GM23338 (cell line): ENCODE measurements at regions not wholly inside any gene's neighbourhood (a gene's known extent, or its start where the extent isn't known, plus 50 kb on each side); places are given as distances from the start of the nearest gene placed in this dataset.

Source experiments
- ATAC-seq: fragments of 200-7000 bp; cut with Tn5 transposase; 3 replicates; pipeline ENCODE4 v1.9.1; 2020
- DNase-seq: peaks from one replicate; pipeline ENCODE4 v3.0.0-alpha.2; 2015; ENCODE audit warnings: low spot score
- H2AFZ ChIP-seq: fragments of 200-600 bp; sonication (generic); 2 replicates; pipeline ENCODE4 v1.8.0; 2016; ENCODE audit warnings: antibody characterized with exemption, mild to moderate bottlenecking, moderate library complexity
- H3F3A ChIP-seq: fragments of 200-600 bp; sonication (generic); replicated peaks from 2 replicates; pipeline ENCODE4 v1.8.0; 2017; ENCODE audit warnings: antibody characterized with exemption, mixed run types, low read depth
- H3K27ac ChIP-seq: fragments of 200-600 bp; sonication (generic); 2 replicates; pipeline ENCODE4 v1.6.1; 2016; ENCODE audit warnings: low read depth
- H3K27me3 ChIP-seq: fragments of 200-600 bp; sonication (generic); 2 replicates; pipeline ENCODE4 v1.8.0; 2016; ENCODE audit warnings: mild to moderate bottlenecking, mixed run types, moderate library complexity; ENCODE audit not compliant: insufficient read depth
- H3K36me3 ChIP-seq: fragments of 200-600 bp; sonication (generic); 2 replicates; pipeline ENCODE4 v1.8.0; 2016; ENCODE audit warnings: mild to moderate bottlenecking; ENCODE audit not compliant: insufficient read depth
- H3K4me1 ChIP-seq: fragments of 200-600 bp; sonication (generic); 2 replicates; pipeline ENCODE4 v1.8.0; 2016; ENCODE audit warnings: mild to moderate bottlenecking, moderate library complexity; ENCODE audit not compliant: insufficient read depth
- H3K4me2 ChIP-seq: fragments of 200-600 bp; sonication (generic); 2 replicates; pipeline ENCODE4 v1.7.1; 2017; ENCODE audit warnings: mixed run types
- H3K4me3 ChIP-seq: fragments of 200-600 bp; sonication (generic); 2 replicates; pipeline ENCODE4 v1.6.1; 2016; ENCODE audit warnings: mixed run types
- H3K79me2 ChIP-seq: fragments of 200-600 bp; sonication (generic); replicated peaks from 2 replicates; pipeline ENCODE4 v1.8.0; 2017; ENCODE audit warnings: mild to moderate bottlenecking; ENCODE audit not compliant: insufficient read depth
- H3K9me2 ChIP-seq: fragments of 200-600 bp; sonication (generic); 2 replicates; pipeline ENCODE4 v1.8.0; 2017; ENCODE audit not compliant: insufficient read depth
- H4K20me1 ChIP-seq: fragments of 200-600 bp; sonication (generic); replicated peaks from 2 replicates; pipeline ENCODE4 v1.8.0; 2017; ENCODE audit warnings: mild to moderate bottlenecking; ENCODE audit not compliant: insufficient read depth
- H3K27ac Mint-ChIP-seq: 2 replicates; pipeline ENCODE4 v1.8.0; 2020; ENCODE audit warnings: inconsistent platforms, mild to moderate bottlenecking, moderate library complexity, mixed read lengths
- H3K27me3 Mint-ChIP-seq: 3 replicates; pipeline ENCODE4 v1.8.0; 2022; ENCODE audit warnings: low read depth, mild to moderate bottlenecking, moderate library complexity, mixed read lengths, inconsistent platforms; ENCODE audit not compliant: insufficient read depth, poor library complexity
- H3K36me3 Mint-ChIP-seq: 3 replicates; pipeline ENCODE4 v1.8.0; 2021; ENCODE audit warnings: low read depth, mild to moderate bottlenecking, inconsistent platforms, moderate library complexity, mixed read lengths
- H3K4me1 Mint-ChIP-seq: 3 replicates; pipeline ENCODE4 v1.8.0; 2020; ENCODE audit warnings: mild to moderate bottlenecking, inconsistent platforms, mixed read lengths
- H3K4me3 Mint-ChIP-seq: 3 replicates; pipeline ENCODE4 v1.8.0; 2021; ENCODE audit warnings: moderate library complexity, mild to moderate bottlenecking, inconsistent platforms, mixed read lengths
- H3K9me3 Mint-ChIP-seq: 3 replicates; pipeline ENCODE4 v1.8.0; 2020; ENCODE audit warnings: moderate library complexity, mild to moderate bottlenecking, inconsistent platforms, mixed read lengths
- CREB1 ChIP-seq: fragments of 250-450 bp; sonication (Bioruptor Pico); IDR thresholded peaks from 2 replicates; pipeline ENCODE4 v1.5.0; 2020; ENCODE audit warnings: low read depth, mild to moderate bottlenecking, moderate library complexity
- CTCF ChIP-seq, 2 experiments: fragments of 200-600 bp in 1 of 2; sonication (generic) in 1 of 2; conservative IDR thresholded peaks; 2 replicates each; pipeline versions ENCODE4 v1.5.1 to v1.6.1; 2016 to 2017; ENCODE audit warnings: antibody characterized with exemption in 2 of 2, low read depth in 2 of 2, mild to moderate bottlenecking in 2 of 2, moderate library complexity in 1 of 2
- ETS1 ChIP-seq: IDR thresholded peaks from 2 replicates; pipeline ENCODE4 v1.6.1; 2016; ENCODE audit warnings: antibody characterized with exemption
- EZH2 ChIP-seq: fragments of 200-600 bp; sonication (generic); IDR thresholded peaks from one replicate; pipeline ENCODE4 v1.8.0; 2017; ENCODE audit warnings: antibody characterized with exemption, mild to moderate bottlenecking, low read depth; ENCODE audit not compliant: unreplicated experiment
- EZH2phosphoT487 ChIP-seq: fragments of 200-600 bp; sonication (generic); IDR thresholded peaks from one replicate; pipeline ENCODE4 v1.8.1; 2018; ENCODE audit warnings: antibody characterized with exemption; ENCODE audit not compliant: unreplicated experiment
- JUNB ChIP-seq: IDR thresholded peaks from one replicate; pipeline ENCODE4 v1.6.1; 2016; ENCODE audit warnings: antibody characterized with exemption; ENCODE audit not compliant: unreplicated experiment
- NANOG ChIP-seq: IDR thresholded peaks from 2 replicates; pipeline ENCODE4 v1.6.1; 2016; ENCODE audit warnings: antibody characterized with exemption, borderline replicate concordance
- POLR2AphosphoS5 ChIP-seq: IDR thresholded peaks from 2 replicates; pipeline ENCODE4 v1.6.1; 2016; ENCODE audit warnings: antibody characterized with exemption, low read depth
- REST ChIP-seq: IDR thresholded peaks from one replicate; pipeline ENCODE4 v1.6.1; 2018; ENCODE audit warnings: antibody characterized with exemption; ENCODE audit not compliant: unreplicated experiment
- STAT1 ChIP-seq: IDR thresholded peaks from one replicate; pipeline ENCODE4 v1.6.1; 2016; ENCODE audit warnings: antibody characterized with exemption; ENCODE audit not compliant: unreplicated experiment
- ZNF114 ChIP-seq: fragments of 250-450 bp; sonication (Bioruptor Pico); IDR thresholded peaks from 2 replicates; pipeline ENCODE4 v1.5.0; 2020; ENCODE audit warnings: mild to moderate bottlenecking, moderate library complexity
- ZNF331 ChIP-seq: fragments of 250-450 bp; sonication (Bioruptor Pico); IDR thresholded peaks from 2 replicates; pipeline ENCODE4 v1.5.0; 2020; ENCODE audit warnings: low read depth, mild to moderate bottlenecking, moderate library complexity
- ZNF462 ChIP-seq: fragments of 250-450 bp; sonication (Bioruptor Pico); IDR thresholded peaks from 2 replicates; pipeline ENCODE4 v1.5.0; 2020; ENCODE audit warnings: mild to moderate bottlenecking, moderate library complexity

GRCh38 chr4:147108409-147108808 is 162.7 kb upstream of the TTC29 start:
- H3K4me3 Mint-ChIP-seq: no peak overlapping the region
- Histone ChIP-seq H3K4me1 (no peaks in the 10 kb centered on the region), H3K9me2 (0 out of 2 replicates have a peak, but pooled peaks cover 3% of the 10 kb centered on the region), H3K4me3 (no peak overlapping the region), H3K4me2 (no peak overlapping the region), H3F3A (no peaks in the 10 kb centered on the region), H3K36me3 (no peaks in the 10 kb centered on the region), H3K27me3 (no peaks in the 10 kb centered on the region), H4K20me1 (no peaks in the 10 kb centered on the region), H3K27ac (no peak overlapping the region), H2AFZ (no peak overlapping the region), H3K79me2 (no peaks in the 10 kb centered on the region)
- H3K4me1 Mint-ChIP-seq: no peaks in the 10 kb centered on the region
- no peaks in the 10 kb centered on the region; the same call in 2 of the 3 replicates for H3K36me3 Mint-ChIP-seq
- ATAC-seq: no peak
- H3K9me3 Mint-ChIP-seq: no peaks in the 10 kb centered on the region; the same call in 2 of the 3 replicates
- no peak for TF ChIP-seq POLR2AphosphoS5
- no peak for TF ChIP-seq CTCF (conservative IDR thresholded peaks at IDR 0.05; ENCODE audit: low read depth in 2 of 2)
- no peak for TF ChIP-seq ZNF331
- TF ChIP-seq EZH2phosphoT487: no peak
- no peak for TF ChIP-seq ZNF462
- no peak for TF ChIP-seq EZH2
- no peak for TF ChIP-seq CREB1
- TF ChIP-seq JUNB: no peak
- TF ChIP-seq STAT1: no peak
- no peak for TF ChIP-seq REST
- TF ChIP-seq NANOG: no peak
- no peak for TF ChIP-seq ZNF114 (CRISPR knock-in tag)
- no peak for TF ChIP-seq ETS1
- H3K27ac Mint-ChIP-seq: no peak overlapping the region
- DNase-seq: no peak
- peaks cover 2% of the 10 kb centered on the region for H3K27me3 Mint-ChIP-seq
